Mesendoderm (in vitro differentiated cells): ENCODE measurements at regions not wholly inside any gene's neighbourhood (a gene's known extent, or its start where the extent isn't known, plus 50 kb on each side); places are given as distances from the start of the nearest gene placed in this dataset.

Source experiments
- DNase-seq: peaks from one replicate; pipeline ENCODE4 v3.0.0; 2013
- H2AK5ac ChIP-seq: 2 replicates; pipeline ENCODE4 v1.6.1; 2013; ENCODE audit warnings: low read length, inconsistent platforms
- H2BK120ac ChIP-seq: 2 replicates; pipeline ENCODE4 v1.6.1; 2013; ENCODE audit warnings: low read depth, mild to moderate bottlenecking, low read length, moderate library complexity, mixed read lengths
- H2BK15ac ChIP-seq: replicated peaks from 2 replicates; pipeline ENCODE4 v1.6.1; 2013; ENCODE audit warnings: low read depth, mild to moderate bottlenecking, moderate library complexity
- H2BK5ac ChIP-seq: 2 replicates; pipeline ENCODE4 v1.6.1; 2013; ENCODE audit warnings: low read length, inconsistent platforms
- H3K18ac ChIP-seq: 2 replicates; pipeline ENCODE4 v1.6.1; 2013; ENCODE audit warnings: mild to moderate bottlenecking, low read length, mixed read lengths
- H3K23ac ChIP-seq: one replicate; pipeline ENCODE4 v1.6.1; 2013; ENCODE audit warnings: low read length
- H3K27ac ChIP-seq: 2 replicates; pipeline ENCODE4 v1.5.1; 2013; ENCODE audit warnings: low read depth, mild to moderate bottlenecking, inconsistent platforms, low read length, moderate library complexity
- H3K27me3 ChIP-seq: 2 replicates; pipeline ENCODE4 v1.6.1; 2013; ENCODE audit warnings: low read length, control low read depth, mild to moderate bottlenecking, inconsistent platforms; ENCODE audit not compliant: insufficient read depth, poor library complexity
- H3K36me3 ChIP-seq: 2 replicates; pipeline ENCODE4 v1.6.1; 2013; ENCODE audit warnings: low read length, inconsistent platforms; ENCODE audit not compliant: control insufficient read depth, insufficient read depth
- H3K4ac ChIP-seq: one replicate; pipeline ENCODE4 v1.6.1; 2013; ENCODE audit warnings: low read depth, mild to moderate bottlenecking, low read length, moderate library complexity
- H3K4me1 ChIP-seq: 2 replicates; pipeline ENCODE4 v1.6.1; 2013; ENCODE audit warnings: low read depth, low read length, inconsistent platforms; ENCODE audit not compliant: control insufficient read depth
- H3K4me2 ChIP-seq: 2 replicates; pipeline ENCODE4 v1.6.1; 2013; ENCODE audit warnings: low read length
- H3K4me3 ChIP-seq: 2 replicates; pipeline ENCODE4 v1.5.1; 2013; ENCODE audit warnings: mild to moderate bottlenecking, low read length
- H3K56ac ChIP-seq: one replicate; pipeline ENCODE4 v1.6.1; 2013; ENCODE audit warnings: low read length
- H3K79me1 ChIP-seq: 2 replicates; pipeline ENCODE4 v1.6.1; 2013; ENCODE audit warnings: low read length, inconsistent platforms
- H3K79me2 ChIP-seq: 2 replicates; pipeline ENCODE4 v1.6.1; 2013; ENCODE audit warnings: mild to moderate bottlenecking, low read length; ENCODE audit not compliant: control insufficient read depth, insufficient read depth
- H3K9ac ChIP-seq: 2 replicates; pipeline ENCODE4 v1.6.1; 2013; ENCODE audit warnings: low read length, inconsistent platforms
- H4K5ac ChIP-seq: one replicate; pipeline ENCODE4 v1.6.1; 2013; ENCODE audit warnings: low read length
- H4K8ac ChIP-seq: one replicate; pipeline ENCODE4 v1.6.1; 2013; ENCODE audit warnings: low read depth, mild to moderate bottlenecking, control low read depth, low read length, moderate library complexity
- WGBS: extraction: QIAGEN DNeasy Blood & Tissue Kit; methylation state at CpG from one replicate; pipeline ENCODE4 v1.1.7; 2013; ENCODE audit warnings: low lambda C conversion rate, missing lambda C conversion rate; ENCODE audit not compliant: insufficient coverage; ENCODE audit errors: extremely low coverage; 5-methylcytosine and 5-hydroxymethylcytosine counted together

DNA sequence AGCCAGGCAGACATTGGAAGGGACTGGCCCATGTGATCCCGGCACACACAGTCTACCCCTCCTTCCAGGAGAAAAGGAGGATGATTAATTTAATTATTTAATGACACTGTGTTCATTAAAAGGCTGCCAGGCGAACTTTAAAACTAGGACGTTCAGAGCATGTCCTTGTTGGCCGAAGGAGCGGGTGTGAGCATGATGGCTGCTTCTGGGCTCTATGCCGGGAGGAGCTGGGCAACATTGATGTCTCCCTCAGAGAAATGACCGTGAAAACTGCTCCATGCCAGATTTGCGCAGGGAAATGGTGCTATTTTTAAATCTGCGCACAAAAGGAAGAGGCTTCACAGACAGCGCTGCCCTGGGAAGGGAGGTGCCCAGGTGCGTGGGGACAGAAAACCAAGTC is 284.9 kb upstream of the IRX4 start:
- Histone ChIP-seq H3K79me2 (no peaks in the 10 kb centered on the region), H3K27me3 (no peaks in the 10 kb centered on the region), H2BK15ac (no peak overlapping the region), H3K4ac (no peak overlapping the region), H3K36me3 (no peaks in the 10 kb centered on the region), H4K5ac (no peak overlapping the region), H3K4me3 (no peak overlapping the region), H3K27ac (no peak overlapping the region), H3K18ac (no peak overlapping the region), H3K9ac (no peak overlapping the region), H3K4me1 (no peaks in the 10 kb centered on the region), H2BK5ac (no peak overlapping the region), H3K23ac (no peak overlapping the region), H4K8ac (no peak overlapping the region), H3K4me2 (no peak overlapping the region), H2BK120ac (no peak overlapping the region), H3K56ac (no peak overlapping the region), H2AK5ac (no peak overlapping the region), H3K79me1 (no peaks in the 10 kb centered on the region)
- WGBS: no CpG with 5 or more reads among the region's 11 CpGs
- DNase-seq: no peak

DNA sequence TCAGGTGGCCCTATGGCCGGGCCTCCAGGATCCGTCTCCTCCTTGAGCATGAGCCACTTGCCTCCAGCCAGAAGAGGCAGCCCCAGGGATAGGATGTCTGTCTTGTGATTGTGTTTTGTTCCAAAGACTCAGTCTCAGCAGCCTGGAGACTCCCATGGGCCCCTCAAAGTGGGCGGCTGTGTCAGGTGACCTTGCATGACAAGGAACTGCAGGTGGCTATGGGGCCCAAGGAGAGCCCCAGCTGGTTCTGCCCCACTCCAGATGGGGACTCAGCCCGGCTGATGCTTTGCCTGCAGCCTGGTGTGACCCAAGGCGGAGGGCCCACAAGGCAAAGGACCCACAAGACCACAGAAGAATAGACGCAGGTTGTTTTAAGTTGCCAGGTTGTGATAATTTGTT is 284.3 kb upstream of the IRX4 start:
- H3K4me2 ChIP-seq: no peak overlapping the region
- H2BK15ac ChIP-seq: no peak overlapping the region
- H2AK5ac ChIP-seq: no peak overlapping the region
- no peak overlapping the region for H4K5ac ChIP-seq
- no peaks in the 10 kb centered on the region for H3K4me1 ChIP-seq
- no peak overlapping the region for H3K4me3 ChIP-seq
- H4K8ac ChIP-seq: no peak overlapping the region
- DNase-seq: no peak
- no peaks in the 10 kb centered on the region for H3K79me1 ChIP-seq
- no peaks in the 10 kb centered on the region for H3K27me3 ChIP-seq
- H2BK5ac ChIP-seq: no peak overlapping the region
- WGBS: no CpG with 5 or more reads among the region's 6 CpGs
- H3K18ac ChIP-seq: no peak overlapping the region
- H3K4ac ChIP-seq: no peak overlapping the region
- H2BK120ac ChIP-seq: no peak overlapping the region
- no peak overlapping the region for H3K9ac ChIP-seq
- no peak overlapping the region for H3K23ac ChIP-seq
- no peaks in the 10 kb centered on the region for H3K79me2 ChIP-seq
- H3K36me3 ChIP-seq: no peaks in the 10 kb centered on the region
- no peak overlapping the region for H3K56ac ChIP-seq
- H3K27ac ChIP-seq: no peak overlapping the region

DNA sequence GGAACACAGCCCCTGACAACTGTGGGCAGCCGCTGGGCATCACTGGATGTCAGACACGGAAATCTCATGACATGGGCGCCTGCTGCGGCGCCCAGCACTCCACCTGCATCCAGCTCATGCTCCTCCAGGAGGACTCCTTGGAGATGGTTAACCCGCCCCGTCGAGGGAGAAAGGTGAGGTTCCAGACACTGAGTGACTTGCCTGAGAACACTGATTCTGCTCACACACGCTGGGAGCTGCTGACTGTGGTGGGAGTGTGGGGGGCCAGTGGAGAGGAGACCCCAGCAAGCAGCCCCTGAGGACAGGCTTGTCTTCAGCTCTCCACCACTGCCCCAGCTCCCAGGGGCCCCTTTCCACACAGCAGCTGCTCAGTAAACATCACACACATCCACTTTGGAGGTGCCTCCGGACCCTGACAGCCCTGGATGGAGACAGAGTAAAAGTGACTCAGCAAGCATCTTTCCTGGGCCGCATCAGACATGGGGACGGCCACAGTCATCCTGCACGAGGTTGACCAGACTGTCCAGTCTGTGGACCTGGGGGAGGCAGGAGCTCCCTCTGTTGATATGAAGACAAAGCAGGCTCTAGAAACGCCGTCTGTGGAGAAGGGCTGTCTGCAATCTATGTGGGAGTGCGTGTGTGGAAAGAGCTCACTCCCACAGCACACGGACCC is 283.7 kb upstream of the IRX4 start:
- no peak overlapping the region for H3K18ac ChIP-seq
- H2BK5ac ChIP-seq: no peak overlapping the region
- no peaks in the 10 kb centered on the region for H3K79me2 ChIP-seq
- no peak overlapping the region for H4K8ac ChIP-seq
- H3K79me1 ChIP-seq: no peaks in the 10 kb centered on the region
- H3K27ac ChIP-seq: no peak overlapping the region
- H2BK120ac ChIP-seq: no peak overlapping the region
- no peak overlapping the region for H3K56ac ChIP-seq
- DNase-seq: no peak
- no peak overlapping the region for H3K4me2 ChIP-seq
- no peak overlapping the region for H2BK15ac ChIP-seq
- no peak overlapping the region for H2AK5ac ChIP-seq
- H3K4ac ChIP-seq: no peak overlapping the region
- no peaks in the 10 kb centered on the region for H3K36me3 ChIP-seq
- H3K23ac ChIP-seq: no peak overlapping the region
- H4K5ac ChIP-seq: no peak overlapping the region
- no peaks in the 10 kb centered on the region for H3K27me3 ChIP-seq
- H3K4me3 ChIP-seq: no peak overlapping the region
- H3K4me1 ChIP-seq: no peaks in the 10 kb centered on the region
- H3K9ac ChIP-seq: no peak overlapping the region
- no CpG with 5 or more reads among the region's 17 CpGs for WGBS

DNA sequence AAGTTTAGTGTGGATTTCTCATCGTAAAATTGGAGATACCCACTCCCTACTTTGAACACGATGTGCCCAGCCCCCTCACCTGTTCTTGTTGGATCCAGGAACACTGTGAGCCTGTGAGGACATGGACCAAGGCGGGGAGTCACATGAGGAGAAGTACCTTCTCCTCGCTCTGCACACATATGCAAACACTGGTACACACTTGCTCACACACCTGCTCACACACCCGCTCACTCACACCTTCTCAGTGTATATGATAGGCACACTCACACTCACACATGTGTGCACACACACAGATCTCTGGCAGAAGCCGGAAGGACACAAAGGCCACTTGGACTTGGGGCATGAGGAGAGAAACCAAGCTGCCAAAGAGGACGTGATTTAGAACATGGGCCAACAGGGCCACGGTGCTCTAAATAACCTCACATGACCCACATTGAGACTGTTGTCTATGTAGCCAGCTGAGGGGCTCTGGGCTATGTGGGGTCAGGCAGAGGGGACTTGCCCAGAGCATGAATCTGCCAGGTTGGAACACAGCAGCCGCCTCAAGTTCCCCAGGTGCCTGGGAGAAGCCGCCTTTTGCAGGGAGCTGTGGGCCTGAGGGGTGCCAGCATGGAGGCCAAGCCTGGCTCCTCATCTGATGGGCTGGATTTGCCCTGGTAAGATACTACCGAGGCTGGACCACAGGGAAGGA is 283.0 kb upstream of the IRX4 start:
- Histone ChIP-seq H4K5ac (no peak overlapping the region), H3K23ac (no peak overlapping the region), H4K8ac (no peak overlapping the region), H3K4ac (no peak overlapping the region), H3K79me2 (no peaks in the 10 kb centered on the region), H2AK5ac (no peak overlapping the region), H2BK15ac (no peak overlapping the region), H3K4me3 (no peak overlapping the region), H3K36me3 (no peaks in the 10 kb centered on the region), H3K56ac (no peak overlapping the region), H3K9ac (no peak overlapping the region), H3K27me3 (no peaks in the 10 kb centered on the region), H3K4me2 (no peak overlapping the region), H2BK5ac (no peak overlapping the region), H3K18ac (no peak overlapping the region), H3K27ac (no peak overlapping the region), H3K79me1 (no peaks in the 10 kb centered on the region), H2BK120ac (no peak overlapping the region), H3K4me1 (no peaks in the 10 kb centered on the region)
- DNase-seq: no peak
- no CpG with 5 or more reads among the region's 11 CpGs for WGBS

DNA sequence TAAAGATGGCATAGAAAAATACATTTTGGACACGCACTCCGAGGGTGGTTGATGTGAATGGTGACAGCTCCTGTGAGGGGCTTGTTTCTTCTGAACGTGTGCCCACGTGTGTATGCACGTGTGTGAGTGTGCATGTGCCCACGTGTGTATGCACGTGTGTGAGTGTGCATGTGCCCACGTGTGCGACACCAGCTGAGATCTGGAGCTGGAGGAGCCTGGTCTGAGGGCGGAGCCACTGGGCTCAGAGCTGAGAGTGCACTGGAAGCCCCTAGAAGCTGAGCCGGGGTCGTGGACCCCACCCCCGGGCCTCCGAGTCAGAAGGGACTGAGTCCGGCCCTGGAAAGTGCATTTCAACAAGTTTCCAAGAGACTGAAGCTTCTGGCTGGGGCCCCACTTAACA is 282.5 kb upstream of the IRX4 start:
- Histone ChIP-seq H3K9ac (no peak overlapping the region), H4K5ac (no peak overlapping the region), H3K4me2 (no peak overlapping the region), H3K18ac (no peak overlapping the region), H3K4me3 (no peak overlapping the region), H3K4ac (no peak overlapping the region), H3K56ac (no peak overlapping the region), H3K36me3 (no peaks in the 10 kb centered on the region), H3K79me1 (no peaks in the 10 kb centered on the region), H3K4me1 (no peaks in the 10 kb centered on the region), H3K27me3 (no peaks in the 10 kb centered on the region), H3K79me2 (no peaks in the 10 kb centered on the region), H2BK15ac (no peak overlapping the region), H2BK5ac (no peak overlapping the region), H4K8ac (no peak overlapping the region), H2AK5ac (no peak overlapping the region), H3K23ac (no peak overlapping the region), H2BK120ac (no peak overlapping the region), H3K27ac (no peak overlapping the region)
- DNase-seq: no peak
- WGBS: no CpG with 5 or more reads among the region's 15 CpGs

DNA sequence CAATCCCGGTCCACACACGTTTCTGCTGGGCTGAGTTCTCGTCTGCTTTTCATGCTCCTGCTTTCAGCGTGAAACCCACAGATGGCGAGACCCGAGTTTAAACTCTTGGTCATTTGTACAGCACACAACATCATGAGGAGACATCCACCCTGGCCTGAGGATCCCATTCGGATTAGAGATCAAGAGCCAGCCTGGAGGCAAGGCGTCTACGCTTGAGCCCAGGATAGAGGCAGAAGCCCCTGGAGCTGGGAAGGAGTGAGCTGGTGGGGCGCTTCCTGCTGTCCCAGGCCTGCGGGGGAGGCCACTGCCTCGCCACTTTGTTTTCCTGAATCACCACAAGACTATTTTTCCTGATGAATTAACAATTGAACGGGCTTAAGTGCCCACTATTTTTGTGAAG is 281.9 kb upstream of the IRX4 start:
- H4K5ac ChIP-seq: no peak overlapping the region
- H3K4me2 ChIP-seq: no peak overlapping the region
- no peaks in the 10 kb centered on the region for H3K4me1 ChIP-seq
- H3K4ac ChIP-seq: no peak overlapping the region
- H3K79me1 ChIP-seq: no peaks in the 10 kb centered on the region
- no peak overlapping the region for H3K27ac ChIP-seq
- H3K56ac ChIP-seq: no peak overlapping the region
- H3K18ac ChIP-seq: no peak overlapping the region
- no peaks in the 10 kb centered on the region for H3K36me3 ChIP-seq
- H3K9ac ChIP-seq: no peak overlapping the region
- WGBS: no CpG with 5 or more reads among the region's 13 CpGs
- H3K27me3 ChIP-seq: no peaks in the 10 kb centered on the region
- no peaks in the 10 kb centered on the region for H3K79me2 ChIP-seq
- H2BK15ac ChIP-seq: no peak overlapping the region
- H2BK120ac ChIP-seq: no peak overlapping the region
- no peak overlapping the region for H2BK5ac ChIP-seq
- no peak for DNase-seq
- no peak overlapping the region for H3K23ac ChIP-seq
- H4K8ac ChIP-seq: no peak overlapping the region
- no peak overlapping the region for H2AK5ac ChIP-seq
- no peak overlapping the region for H3K4me3 ChIP-seq
